GM12865 (cell line): ENCODE measurements at regions not wholly inside any gene's neighbourhood (a gene's known extent, or its start where the extent isn't known, plus 50 kb on each side); places are given as distances from the start of the nearest gene placed in this dataset.

Experiments used
- DNase-seq: peaks from one replicate; pipeline ENCODE4 v3.0.0; 2010; ENCODE audit warnings: low read depth
- H3K4me3 ChIP-seq: 2 replicates; pipeline ENCODE4 v1.5.1; 2011; ENCODE audit warnings: mild to moderate bottlenecking, low read depth, low read length, control low read depth
- TF ChIP-seq, protein P1 (sequence below): IDR thresholded peaks from 2 replicates; pipeline ENCODE4 v1.5.1; 2011; ENCODE audit warnings: low read length, control low read depth, low read depth, inconsistent platforms; ENCODE audit not compliant: insufficient read depth; ENCODE audit errors: missing control alignments

DNA sequence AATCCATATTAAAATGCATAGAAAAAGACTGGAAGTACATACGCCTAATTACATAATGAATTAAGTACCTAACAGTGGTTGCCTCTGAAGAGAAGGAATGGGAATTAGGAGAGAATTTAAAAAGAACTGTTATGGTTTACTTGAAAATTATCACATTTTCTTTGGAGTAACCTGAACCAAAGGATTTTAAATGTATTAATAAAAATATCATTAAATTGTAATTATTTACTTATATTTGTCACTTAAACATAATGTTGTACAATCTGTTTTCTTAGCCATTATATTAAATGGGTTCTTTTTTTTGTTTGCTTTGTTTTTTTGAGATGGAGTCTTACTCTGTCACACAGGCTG is 114.2 kb upstream of the SLC7A14 start:
- TF ChIP-seq, protein P1, sequence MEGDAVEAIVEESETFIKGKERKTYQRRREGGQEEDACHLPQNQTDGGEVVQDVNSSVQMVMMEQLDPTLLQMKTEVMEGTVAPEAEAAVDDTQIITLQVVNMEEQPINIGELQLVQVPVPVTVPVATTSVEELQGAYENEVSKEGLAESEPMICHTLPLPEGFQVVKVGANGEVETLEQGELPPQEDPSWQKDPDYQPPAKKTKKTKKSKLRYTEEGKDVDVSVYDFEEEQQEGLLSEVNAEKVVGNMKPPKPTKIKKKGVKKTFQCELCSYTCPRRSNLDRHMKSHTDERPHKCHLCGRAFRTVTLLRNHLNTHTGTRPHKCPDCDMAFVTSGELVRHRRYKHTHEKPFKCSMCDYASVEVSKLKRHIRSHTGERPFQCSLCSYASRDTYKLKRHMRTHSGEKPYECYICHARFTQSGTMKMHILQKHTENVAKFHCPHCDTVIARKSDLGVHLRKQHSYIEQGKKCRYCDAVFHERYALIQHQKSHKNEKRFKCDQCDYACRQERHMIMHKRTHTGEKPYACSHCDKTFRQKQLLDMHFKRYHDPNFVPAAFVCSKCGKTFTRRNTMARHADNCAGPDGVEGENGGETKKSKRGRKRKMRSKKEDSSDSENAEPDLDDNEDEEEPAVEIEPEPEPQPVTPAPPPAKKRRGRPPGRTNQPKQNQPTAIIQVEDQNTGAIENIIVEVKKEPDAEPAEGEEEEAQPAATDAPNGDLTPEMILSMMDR, result no peak
- no peak overlapping the region for H3K4me3 ChIP-seq
- DNase-seq, result no peak

DNA sequence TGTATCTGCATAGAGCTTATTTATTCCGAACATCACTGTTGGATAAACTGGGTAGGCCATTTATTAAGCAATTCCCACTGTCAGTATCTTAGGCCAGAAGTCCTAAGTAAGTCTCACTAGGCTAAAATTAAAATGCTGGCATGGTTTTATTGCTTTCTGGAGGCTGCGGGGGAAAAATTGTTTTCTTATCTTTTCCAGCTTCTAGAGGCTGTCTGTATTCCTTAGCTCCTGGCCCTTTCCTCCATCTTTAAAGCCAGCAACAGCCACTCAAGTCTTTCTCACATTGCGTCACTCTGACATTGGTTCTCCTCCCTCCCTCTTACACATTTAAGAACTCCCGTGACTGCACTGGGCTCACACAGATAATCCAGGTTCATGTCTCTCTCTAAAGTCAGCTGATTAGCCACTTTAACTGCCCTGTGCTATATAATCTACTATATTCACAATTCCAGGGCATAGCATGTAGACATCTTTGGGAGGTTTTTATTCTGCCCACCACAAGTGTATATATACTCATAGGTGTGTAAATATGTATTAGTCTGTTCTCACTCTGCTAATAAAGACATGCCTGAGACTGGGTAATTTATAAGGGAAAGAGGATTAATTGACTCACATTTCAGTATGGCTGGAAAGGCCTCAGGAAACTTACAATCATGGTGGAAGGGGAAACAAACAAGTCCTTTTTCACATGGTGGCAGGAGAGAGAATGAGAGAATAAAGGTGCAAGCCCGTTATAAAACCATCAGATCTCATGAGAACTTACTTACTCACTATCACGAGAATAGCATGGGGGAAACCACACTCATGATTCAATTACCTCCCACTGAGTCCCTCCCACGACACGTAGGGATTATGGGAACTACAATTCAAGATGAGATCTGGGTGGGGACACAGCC is 113.5 kb upstream of the SLC7A14 start:
- DNase-seq, result no peak
- no peak overlapping the region for H3K4me3 ChIP-seq
- TF ChIP-seq, protein P1, result no peak

GRCh38 chr3:170697908-170698307 is 112.0 kb upstream of the SLC7A14 start:
- DNase-seq, result no peak
- no peak overlapping the region for H3K4me3 ChIP-seq
- TF ChIP-seq, protein P1, result no peak

GRCh38 chr3:170697131-170697530 is 111.3 kb upstream of the SLC7A14 start:
- TF ChIP-seq, protein P1, result no peak
- DNase-seq, result no peak
- no peak overlapping the region for H3K4me3 ChIP-seq

- DNase-seq, result no peak
- H3K4me3 ChIP-seq, result no peak overlapping the region
- TF ChIP-seq, protein P1, result no peak
Measured at GRCh38 chr3:170695486-170696064, 109.7 kb upstream of the SLC7A14 start.

- no peak for DNase-seq
- TF ChIP-seq, protein P1, result no peak
Measured at GRCh38 chr3:170692720-170693119, 106.8 kb upstream of the SLC7A14 start.

More at GRCh38 chr3:170692720-170693119, 106.8 kb upstream of the SLC7A14 start:
- H3K4me3 ChIP-seq, result no peak overlapping the region
